ENCODE measurements at regions not wholly inside any gene's neighbourhood (a gene's known extent, or its start where the extent isn't known, plus 50 kb on each side); places are given as distances from the start of the nearest gene placed in this dataset.

GRCh38 chrX:38890326-38890725 is 89.1 kb downstream of the MID1IP1 start:
- no peak for DNase-seq

- DNase-seq = no peak
These were observed 89.7 kb downstream of the MID1IP1 start for GRCh38 chrX:38890963-38891362.

GRCh38 chrX:38891641-38892413 is 90.6 kb downstream of the MID1IP1 start:
- DNase-seq = no peak

- no peak for DNase-seq
These were observed 92.2 kb downstream of the MID1IP1 start for GRCh38 chrX:38893441-38893840.

- DNase-seq = no peak
These were observed 94.5 kb downstream of the MID1IP1 start for GRCh38 chrX:38895775-38896174.

- DNase-seq = no peak
These were observed 95.6 kb downstream of the MID1IP1 start for GRCh38 chrX:38896724-38897298.

- peak; percentile 36 for DNase-seq
These were observed 97.0 kb downstream of the MID1IP1 start for GRCh38 chrX:38898261-38898660.

- DNase-seq = no peak
These were observed 98.4 kb downstream of the MID1IP1 start for GRCh38 chrX:38899650-38900049.

GRCh38 chrX:38900719-38901118 is 99.5 kb downstream of the MID1IP1 start:
- no peak for DNase-seq

GRCh38 chrX:38902972-38903492 is 101.8 kb downstream of the MID1IP1 start:
- DNase-seq = no peak

- DNase-seq = no peak
These were observed 115.5 kb downstream of the MID1IP1 start for GRCh38 chrX:38916801-38917200.

GRCh38 chrX:38917954-38918353 is 116.7 kb downstream of the MID1IP1 start:
- no peak for DNase-seq

- DNase-seq = no peak
These were observed 117.9 kb downstream of the MID1IP1 start for GRCh38 chrX:38919202-38919601.

- no peak for DNase-seq
These were observed 118.7 kb downstream of the MID1IP1 start for GRCh38 chrX:38919853-38920528.

GRCh38 chrX:38923451-38923969 is 122.3 kb downstream of the MID1IP1 start:
- no peak for DNase-seq

- no peak for DNase-seq
These were observed 126.3 kb downstream of the MID1IP1 start for GRCh38 chrX:38927592-38927991.

GRCh38 chrX:38929966-38930421 is 128.7 kb downstream of the MID1IP1 start:
- DNase-seq = no peak

GRCh38 chrX:38930474-38930873 is 129.2 kb downstream of the MID1IP1 start:
- DNase-seq = no peak

- DNase-seq = no peak
These were observed 134.3 kb downstream of the MID1IP1 start for GRCh38 chrX:38935561-38935960.

- no peak for DNase-seq
These were observed 136.1 kb downstream of the MID1IP1 start for GRCh38 chrX:38937400-38937799.

GRCh38 chrX:38937926-38938325 is 136.7 kb downstream of the MID1IP1 start:
- no peak for DNase-seq

- DNase-seq = no peak
These were observed 137.8 kb downstream of the MID1IP1 start for GRCh38 chrX:38939067-38939466.

GRCh38 chrX:38940547-38940946 is 139.3 kb downstream of the MID1IP1 start:
- DNase-seq = no peak

GRCh38 chrX:38941675-38942074 is 140.4 kb downstream of the MID1IP1 start:
- no peak for DNase-seq

Data from GF-D8 (cell line).